Prostate gland (tissue), 2 donors: ENCODE measurements at regions not wholly inside any gene's neighbourhood (a gene's known extent, or its start where the extent isn't known, plus 50 kb on each side); places are given as distances from the start of the nearest gene placed in this dataset.

Experiments
- DNase-seq: peaks from one replicate; pipeline ENCODE4 v3.0.0-alpha.2; 2019; ENCODE audit warnings: low spot score
- H3K27ac ChIP-seq, 2 donors: fragments of 200-600 bp; sonication (generic); 2 replicates each; pipeline ENCODE4 v1.5.1; 2017 to 2019
- H3K27me3 ChIP-seq: fragments of 200-600 bp; sonication (generic); replicated peaks from 2 replicates; pipeline ENCODE4 v1.5.1; 2019; ENCODE audit not compliant: insufficient read depth
- H3K36me3 ChIP-seq, 2 donors: fragments of 200-600 bp; sonication (generic); 1 replicate in 1 of 2; 2 replicates in 1 of 2; pipeline versions ENCODE4 v1.5.1 to v1.8.1; 2017 to 2019
- H3K4me1 ChIP-seq: fragments of 200-600 bp; sonication (generic); replicated peaks from 2 replicates; pipeline ENCODE4 v1.5.1; 2019
- H3K4me3 ChIP-seq, 2 donors: fragments of 200-600 bp; sonication (generic); 2 replicates each; pipeline ENCODE4 v1.5.1; 2017 to 2019
- H3K9me3 ChIP-seq: fragments of 200-600 bp; sonication (generic); 2 replicates; pipeline ENCODE4 v1.5.1; 2017
- POLR2A ChIP-seq: fragments of 450-650 bp; IDR thresholded peaks from one replicate; pipeline ENCODE4 v1.6.1; 2016; ENCODE audit warnings: antibody characterized with exemption, mild to moderate bottlenecking
- POLR2AphosphoS5 ChIP-seq: sonication (generic); formaldehyde crosslinking; IDR thresholded peaks from one replicate; pipeline ENCODE4 v1.6.1; 2017; ENCODE audit warnings: antibody characterized with exemption
- WGBS: methylation state at CpG from one replicate; pipeline ENCODE4 v1.1.5; 2018; 5-methylcytosine and 5-hydroxymethylcytosine counted together
- intact Hi-C: fragments of 100-400 bp; cut with DNase I; formaldehyde crosslinking; loops from one replicate; pipeline ENCODE4 v1.14.2; 2022
- TF ChIP-seq, protein P1 (sequence below), 4 experiments: fragments of 200-600 bp in 2 of 4; fragments of 450-650 bp in 2 of 4; sonication (generic) in 2 of 4; IDR thresholded peaks; 1 replicate in 3 of 4; 2 replicates in 1 of 4; pipeline ENCODE4 v1.5.1; 2016 to 2019; ENCODE audit warnings: antibody characterized with exemption in 4 of 4, mild to moderate bottlenecking in 2 of 4, moderate library complexity in 2 of 4

DNA sequence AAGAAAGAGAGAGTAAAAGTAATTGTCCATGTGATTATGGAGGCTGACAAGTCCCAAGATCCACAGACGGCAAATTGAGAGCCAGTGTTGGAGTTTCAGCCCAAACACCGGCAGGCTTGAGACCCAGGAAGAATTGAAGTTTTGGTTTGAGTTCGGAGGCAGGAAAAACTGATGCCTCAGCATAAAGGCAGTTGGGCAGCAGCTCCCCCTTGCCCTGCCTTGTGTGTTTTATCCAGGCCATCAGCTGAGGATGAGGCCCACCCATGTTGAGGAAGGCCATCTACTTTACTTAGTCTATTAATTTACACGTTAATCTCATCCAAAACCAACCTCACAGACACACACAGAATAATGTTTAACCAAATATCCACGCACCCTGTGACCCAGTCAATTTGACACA, 64.6 kb upstream of the SERPINE2 start:
- WGBS = 61% methylated on average over 5 of the region's 5 CpGs
- H3K4me3 ChIP-seq = no peak overlapping the region
- intact Hi-C loops = no loop called here
- TF ChIP-seq, protein P1, sequence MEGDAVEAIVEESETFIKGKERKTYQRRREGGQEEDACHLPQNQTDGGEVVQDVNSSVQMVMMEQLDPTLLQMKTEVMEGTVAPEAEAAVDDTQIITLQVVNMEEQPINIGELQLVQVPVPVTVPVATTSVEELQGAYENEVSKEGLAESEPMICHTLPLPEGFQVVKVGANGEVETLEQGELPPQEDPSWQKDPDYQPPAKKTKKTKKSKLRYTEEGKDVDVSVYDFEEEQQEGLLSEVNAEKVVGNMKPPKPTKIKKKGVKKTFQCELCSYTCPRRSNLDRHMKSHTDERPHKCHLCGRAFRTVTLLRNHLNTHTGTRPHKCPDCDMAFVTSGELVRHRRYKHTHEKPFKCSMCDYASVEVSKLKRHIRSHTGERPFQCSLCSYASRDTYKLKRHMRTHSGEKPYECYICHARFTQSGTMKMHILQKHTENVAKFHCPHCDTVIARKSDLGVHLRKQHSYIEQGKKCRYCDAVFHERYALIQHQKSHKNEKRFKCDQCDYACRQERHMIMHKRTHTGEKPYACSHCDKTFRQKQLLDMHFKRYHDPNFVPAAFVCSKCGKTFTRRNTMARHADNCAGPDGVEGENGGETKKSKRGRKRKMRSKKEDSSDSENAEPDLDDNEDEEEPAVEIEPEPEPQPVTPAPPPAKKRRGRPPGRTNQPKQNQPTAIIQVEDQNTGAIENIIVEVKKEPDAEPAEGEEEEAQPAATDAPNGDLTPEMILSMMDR (IDR thresholded peaks at IDR 0.05) = no peak
- TF ChIP-seq POLR2A (no peak), POLR2AphosphoS5 (no peak)
- H3K36me3 ChIP-seq = no peaks in the 10 kb centered on the region
- no peak overlapping the region for H3K27ac ChIP-seq
- no peak for DNase-seq
- no peaks in the 10 kb centered on the region for H3K9me3 ChIP-seq
- H3K27me3 ChIP-seq = no peaks in the 10 kb centered on the region
- H3K4me1 ChIP-seq = no peaks in the 10 kb centered on the region

DNA sequence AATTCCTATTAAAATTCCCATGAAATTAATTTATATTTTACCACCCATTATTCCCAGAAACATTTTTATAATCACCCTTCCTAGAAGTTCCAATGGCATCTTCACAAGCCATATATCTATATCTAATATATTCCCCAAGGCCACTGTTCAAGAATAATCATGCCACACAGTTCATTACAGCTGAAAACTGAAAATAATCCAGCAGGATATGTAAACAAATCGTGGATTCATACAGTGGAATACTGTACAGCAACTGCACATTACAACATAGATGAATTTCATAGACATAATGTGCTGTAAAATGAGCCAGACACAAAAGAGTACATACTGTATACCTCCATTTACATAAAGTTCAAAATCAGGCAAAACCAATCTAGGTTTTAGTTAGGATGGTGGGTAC, 63.9 kb upstream of the SERPINE2 start:
- Histone ChIP-seq H3K4me1 (no peaks in the 10 kb centered on the region), H3K27ac (no peak overlapping the region), H3K27me3 (no peaks in the 10 kb centered on the region), H3K4me3 (no peak overlapping the region), H3K36me3 (no peaks in the 10 kb centered on the region), H3K9me3 (no peaks in the 10 kb centered on the region)
- WGBS = 74% methylated on average over 1 of the region's 1 CpG
- intact Hi-C loops = no loop called here
- DNase-seq = no peak
- TF ChIP-seq, protein P1 (IDR thresholded peaks at IDR 0.05) = no peak
- TF ChIP-seq POLR2AphosphoS5 (no peak), POLR2A (no peak)

DNA sequence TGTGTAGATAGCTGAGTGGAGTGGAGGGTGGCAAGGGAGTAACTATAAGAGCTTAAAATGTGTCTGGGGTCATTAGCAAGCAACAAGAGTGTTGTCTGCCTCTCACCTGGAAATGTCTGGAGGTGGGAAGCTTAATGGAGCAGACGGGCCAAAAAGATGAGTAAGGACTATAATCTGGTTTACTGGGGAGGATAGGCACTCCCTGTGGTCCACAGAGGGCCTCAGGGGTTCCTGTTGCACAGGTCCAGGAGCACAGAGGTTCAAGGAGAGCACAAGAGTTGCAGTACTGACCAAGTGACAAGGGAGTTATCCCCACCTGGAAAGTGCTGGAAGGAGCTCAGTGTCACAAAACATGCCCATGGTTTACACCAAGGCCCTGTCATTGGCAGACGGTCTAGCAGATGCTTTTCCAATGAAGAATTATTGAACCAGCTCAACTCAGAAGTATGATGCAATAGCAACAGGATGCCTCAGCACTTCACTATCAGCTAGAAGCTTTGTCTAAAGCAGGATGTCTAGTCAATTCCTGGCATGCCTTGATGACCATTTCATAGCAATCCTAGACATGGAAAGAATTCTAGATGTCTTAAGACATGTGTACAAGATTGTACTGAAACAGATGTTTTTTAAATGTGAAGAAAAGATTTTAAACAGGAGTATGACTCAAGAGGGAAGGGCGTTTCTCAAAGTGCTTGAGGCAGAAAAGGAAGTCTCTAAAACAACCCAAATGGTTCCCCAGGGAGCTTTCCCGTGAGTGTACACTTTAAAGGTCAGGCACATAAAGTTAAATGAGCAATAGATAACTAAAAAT, 62.9 kb upstream of the SERPINE2 start:
- H3K4me1 ChIP-seq = no peaks in the 10 kb centered on the region
- 79% methylated on average over 4 of the region's 4 CpGs for WGBS
- DNase-seq = no peak
- intact Hi-C loops = no loop called here
- H3K4me3 ChIP-seq = no peak overlapping the region
- H3K9me3 ChIP-seq = no peaks in the 10 kb centered on the region
- H3K27me3 ChIP-seq = no peaks in the 10 kb centered on the region
- no peak overlapping the region for H3K27ac ChIP-seq
- no peak for TF ChIP-seq POLR2AphosphoS5
- TF ChIP-seq POLR2A = no peak
- TF ChIP-seq, protein P1 (IDR thresholded peaks at IDR 0.05) = no peak
- no peaks in the 10 kb centered on the region for H3K36me3 ChIP-seq

DNA sequence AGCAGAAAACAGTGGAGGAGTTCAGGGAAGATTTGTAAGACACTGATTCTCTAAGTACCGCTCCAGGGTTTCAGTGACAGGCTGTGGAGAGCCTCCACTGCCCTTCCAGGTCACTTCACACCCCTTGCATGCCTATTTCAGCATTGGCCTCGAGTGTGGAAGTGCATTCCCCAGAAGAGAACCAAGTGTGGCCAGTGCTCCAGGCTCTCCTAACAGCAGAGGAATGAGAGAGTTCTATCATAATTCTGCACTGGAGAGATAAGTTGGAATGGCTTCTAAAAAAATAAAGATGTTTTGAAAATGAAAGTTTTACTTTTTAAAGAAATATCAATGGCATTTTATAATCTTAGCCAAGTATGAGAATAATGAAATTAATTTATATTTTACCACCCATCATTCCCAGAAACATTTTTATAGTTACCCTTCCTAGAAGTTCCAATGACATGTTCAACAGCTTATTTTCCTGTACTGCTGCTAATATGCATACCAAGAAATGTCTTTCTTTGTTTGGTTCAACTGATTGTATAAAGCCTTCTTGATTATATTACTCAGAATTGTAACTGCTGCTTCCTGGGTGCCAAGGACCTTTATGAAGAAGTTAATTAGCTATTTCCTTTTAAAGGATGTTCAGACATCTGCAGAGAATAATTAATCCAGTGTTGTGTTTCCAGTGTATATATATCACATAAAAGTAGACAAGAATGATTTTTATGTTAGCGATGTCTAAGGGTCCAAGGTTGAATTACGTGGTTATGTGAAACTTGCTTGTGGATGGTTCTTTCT, 61.0 kb upstream of the SERPINE2 start:
- Histone ChIP-seq H3K9me3 (no peaks in the 10 kb centered on the region), H3K36me3 (no peaks in the 10 kb centered on the region), H3K4me3 (no peak overlapping the region), H3K27ac (no peak overlapping the region), H3K27me3 (no peaks in the 10 kb centered on the region), H3K4me1 (no peaks in the 10 kb centered on the region)
- TF ChIP-seq POLR2AphosphoS5 = no peak
- no peak for TF ChIP-seq POLR2A
- TF ChIP-seq, protein P1 (IDR thresholded peaks at IDR 0.05) = no peak
- WGBS = 73% methylated on average over 4 of the region's 4 CpGs
- intact Hi-C loops = no loop called here
- no peak for DNase-seq
